Peyer's patch (tissue), 4 donors: ENCODE measurements at regions not wholly inside any gene's neighbourhood (a gene's known extent, or its start where the extent isn't known, plus 50 kb on each side); places are given as distances from the start of the nearest gene placed in this dataset.

Source experiments
- DNase-seq, 3 donors: peaks; one replicate each; pipeline ENCODE4 v3.0.0-alpha.2; 2017 to 2019
- H3K27ac ChIP-seq, 4 donors: fragments of 200-600 bp; sonication (generic); one replicate each; pipeline ENCODE4 v1.5.1; 2016 to 2019
- H3K27me3 ChIP-seq, 2 donors: fragments of 200-600 bp; sonication (generic); one replicate each; pipeline ENCODE4 v1.5.1; 2019
- H3K36me3 ChIP-seq, 3 donors: fragments of 200-600 bp; sonication (generic); one replicate each; pipeline ENCODE4 v1.5.1; 2016 to 2019
- H3K4me1 ChIP-seq, 4 donors: fragments of 200-600 bp; sonication (generic); one replicate each; pipeline ENCODE4 v1.5.1; 2016 to 2019
- H3K4me3 ChIP-seq, 4 donors: fragments of 200-600 bp; sonication (generic); 1 replicate in 3 of 4; 2 replicates in 1 of 4; pipeline ENCODE4 v1.5.1; 2016 to 2019; ENCODE audit warnings: mild to moderate bottlenecking in 1 of 4
- H3K9me3 ChIP-seq, 4 donors: fragments of 200-600 bp; sonication (generic); one replicate each; pipeline ENCODE4 v1.5.1; 2016 to 2019; ENCODE audit warnings: mild to moderate bottlenecking in 1 of 4
- CTCF ChIP-seq, 6 experiments: fragments of 450-650 bp in 4 of 6; fragments of 200-600 bp in 2 of 6; sonication (generic) in 1 of 6; IDR thresholded peaks; one replicate each; pipeline ENCODE4 v1.5.1; 2017 to 2019; ENCODE audit warnings: antibody characterized with exemption in 6 of 6, mild to moderate bottlenecking in 3 of 6, moderate library complexity in 1 of 6
- POLR2A ChIP-seq, 2 donors: fragments of 450-650 bp; IDR thresholded peaks; one replicate each; pipeline ENCODE4 v1.5.1; 2017; ENCODE audit warnings: antibody characterized with exemption in 2 of 2, mild to moderate bottlenecking in 2 of 2, moderate library complexity in 2 of 2

- no peaks in the 10 kb centered on the region for H3K27me3 ChIP-seq
- no peaks in the 10 kb centered on the region for H3K9me3 ChIP-seq
- no peaks in the 10 kb centered on the region for H3K4me1 ChIP-seq
- no peak overlapping the region for H3K4me3 ChIP-seq
- TF ChIP-seq POLR2A (IDR thresholded peaks at IDR 0.05) (no peak), CTCF (IDR thresholded peaks at IDR 0.05) (no peak)
- H3K27ac ChIP-seq, result no peak overlapping the region
- no peaks in the 10 kb centered on the region for H3K36me3 ChIP-seq
- DNase-seq, result no peak
Observed at GRCh38 chr9:3760031-3760430, 234.2 kb upstream of the RFX3 start.

GRCh38 chr9:3758816-3759576, 233.2 kb upstream of the RFX3 start:
- DNase-seq, result no peak
- no peaks in the 10 kb centered on the region for H3K27me3 ChIP-seq
- TF ChIP-seq CTCF (IDR thresholded peaks at IDR 0.05), result no peak
- H3K4me3 ChIP-seq, result no peak overlapping the region
- no peak overlapping the region for H3K27ac ChIP-seq
- no peaks in the 10 kb centered on the region for H3K9me3 ChIP-seq
- H3K36me3 ChIP-seq, result no peaks in the 10 kb centered on the region
- H3K4me1 ChIP-seq, result no peaks in the 10 kb centered on the region

- Histone ChIP-seq H3K4me3 (no peak overlapping the region), H3K4me1 (no peaks in the 10 kb centered on the region), H3K27me3 (no peaks in the 10 kb centered on the region), H3K27ac (no peak overlapping the region), H3K36me3 (no peaks in the 10 kb centered on the region), H3K9me3 (no peaks in the 10 kb centered on the region)
- DNase-seq, result no peak
- TF ChIP-seq CTCF (IDR thresholded peaks at IDR 0.05) (no peak), POLR2A (IDR thresholded peaks at IDR 0.05) (no peak)
Observed at GRCh38 chr9:3756071-3756470, 230.3 kb upstream of the RFX3 start.

GRCh38 chr9:3751125-3751758, 225.4 kb upstream of the RFX3 start:
- H3K9me3 ChIP-seq, result no peaks in the 10 kb centered on the region
- no peaks in the 10 kb centered on the region for H3K4me1 ChIP-seq
- no peak for TF ChIP-seq POLR2A (IDR thresholded peaks at IDR 0.05)
- no peak for TF ChIP-seq CTCF (IDR thresholded peaks at IDR 0.05)
- no peak for DNase-seq
- H3K27ac ChIP-seq, result no peak overlapping the region
- H3K4me3 ChIP-seq, result no peak overlapping the region
- no peaks in the 10 kb centered on the region for H3K36me3 ChIP-seq
- H3K27me3 ChIP-seq, result no peaks in the 10 kb centered on the region

- Histone ChIP-seq H3K36me3 (no peaks in the 10 kb centered on the region), H3K4me3 (no peak overlapping the region), H3K27ac (no peak overlapping the region), H3K9me3 (no peaks in the 10 kb centered on the region), H3K4me1 (no peaks in the 10 kb centered on the region), H3K27me3 (no peaks in the 10 kb centered on the region)
- TF ChIP-seq POLR2A (IDR thresholded peaks at IDR 0.05) (no peak), CTCF (IDR thresholded peaks at IDR 0.05) (no peak)
- DNase-seq, result no peak
Observed at GRCh38 chr9:3750321-3750720, 224.5 kb upstream of the RFX3 start.
